Heart left ventricle (tissue), 16 donors: ENCODE measurements at regions not wholly inside any gene's neighbourhood (a gene's known extent, or its start where the extent isn't known, plus 50 kb on each side); places are given as distances from the start of the nearest gene placed in this dataset.

ENCODE experiments used
- ATAC-seq, 4 donors: fragments of 200-7000 bp; cut with Tn5 transposase; one replicate each; pipeline ENCODE4 v1.9.1; 2020 to 2022; ENCODE audit warnings: moderate library complexity in 4 of 4, mild to moderate bottlenecking in 3 of 4, moderate number of reproducible peaks in 1 of 4
- DNase-seq, 5 donors: peaks; one replicate each; pipeline ENCODE4 v3.0.0-alpha.2; 2020
- H3K27ac ChIP-seq, 12 donors: fragments of 200-600 bp; sonication (generic) in 4 of 12; one replicate each; pipeline versions ENCODE4 v1.5.0 to v1.8.0; 2016 to 2022; ENCODE audit warnings: mild to moderate bottlenecking in 2 of 12
- H3K27me3 ChIP-seq, 9 donors: fragments of 200-600 bp; sonication (generic) in 2 of 9; one replicate each; pipeline versions ENCODE4 v1.5.1 to v1.8.0; 2016 to 2022; ENCODE audit warnings: mild to moderate bottlenecking in 3 of 9
- H3K36me3 ChIP-seq, 9 donors: fragments of 200-600 bp; sonication (generic) in 2 of 9; one replicate each; pipeline versions ENCODE4 v1.5.0 to v1.8.0; 2018 to 2022; ENCODE audit warnings: mild to moderate bottlenecking in 2 of 9
- H3K4me1 ChIP-seq, 12 donors: fragments of 200-600 bp; sonication (generic) in 4 of 12; one replicate each; pipeline versions ENCODE4 v1.5.0 to v1.8.0; 2016 to 2022; ENCODE audit warnings: mild to moderate bottlenecking in 3 of 12
- H3K4me3 ChIP-seq, 12 donors: fragments of 200-600 bp; sonication (generic) in 4 of 12; one replicate each; pipeline versions ENCODE4 v1.5.0 to v1.8.0; 2017 to 2022; ENCODE audit warnings: mild to moderate bottlenecking in 9 of 12, moderate library complexity in 4 of 12
- H3K9me3 ChIP-seq, 12 donors: fragments of 200-600 bp; sonication (generic) in 4 of 12; one replicate each; pipeline versions ENCODE4 v1.5.0 to v1.8.0; 2016 to 2022; ENCODE audit warnings: mild to moderate bottlenecking in 1 of 12
- CTCF ChIP-seq, 12 donors: fragments of 200-600 bp; sonication (generic) in 4 of 12; IDR thresholded peaks; one replicate each; pipeline versions ENCODE4 v1.5.0 to v1.8.0; 2018 to 2022; ENCODE audit warnings: antibody characterized with exemption in 12 of 12, mild to moderate bottlenecking in 5 of 12
- POLR2A ChIP-seq, 2 donors: fragments of 450-650 bp; IDR thresholded peaks; one replicate each; pipeline ENCODE4 v1.6.1; 2017; ENCODE audit warnings: antibody characterized with exemption in 2 of 2, mild to moderate bottlenecking in 2 of 2, moderate library complexity in 2 of 2
- WGBS, 4 donors: extraction: QIAGEN DNeasy Blood & Tissue Kit in 2 of 4; methylation state at CpG; one replicate each; pipeline versions ENCODE4 v1.1.5 to v1.1.7; 2013 to 2018; 5-methylcytosine and 5-hydroxymethylcytosine counted together
- intact Hi-C, 10 donors: fragments of 100-400 bp; cut with DNase I; formaldehyde crosslinking; loops; one replicate each; pipeline versions ENCODE4 v1.11.1 to v1.14.2; 2022
- donor health status: ischemic (EF 13 %, LVEDD 7.1; RV severe dilation, severe dysfunction).
- donor health status: healthy with polysubstance abuse.
- donor health status: DM: no; HTN: yes; CAD: no.
- donor health status: DM: no; HTN: no; CAD: no.
- donor health status: ischemic (EF 25% LVEDD 6.9; RV normal size, moderate dysfunction).
- donor health status: ischemic (EF 25% LVEDD 5.7; RV mildly dilated, moderate dysfunction).
- donor health status: healthy.
- donor health status: DM: yes; HTN: yes; CAD: no.
- donor health status: ischemic (EF 35%, LVEDD 5.7; RV mildly dilated, moderate dysfunction).
- donor health status: nonischemic (EF 11% LVEDD 7.7; RV severe dilation, severe dysfunction).
- donor health status: DM: yes; HTN: yes; CAD: no.
- donor health status: PGD.
- donor health status: ischemic (EF 29% LVEDD 5.4; RV normal size, mild dysfunction).
- donor health status: nonischemic (EF 23%, LVEDD 6.1; RV moderate dilation, normal function).

GRCh38 chr12:67370979-67371378 lies 101.8 kb downstream of the CAND1 start:
- Histone ChIP-seq H3K9me3 (peaks cover 0 to 11% (median 0%) of the 10 kb centered on the region in 12 donors), H3K27me3 (no peaks in the 10 kb centered on the region), H3K4me1 (peaks cover 0 to 11% (median 0%) of the 10 kb centered on the region in 12 donors), H3K27ac (no peak overlapping the region), H3K36me3 (no peaks in the 10 kb centered on the region), H3K4me3 (no peak overlapping the region)
- no peak for TF ChIP-seq POLR2A (IDR thresholded peaks at IDR 0.05)
- TF ChIP-seq CTCF (IDR thresholded peaks at IDR 0.05) = no peak
- no peak for DNase-seq
- ATAC-seq = no peak
- intact Hi-C loops = no loop called here

GRCh38 chr12:67377021-67377420 lies 107.9 kb downstream of the CAND1 start:
- peaks cover 0 to 7% (median 0%) of the 10 kb centered on the region in 12 donors for H3K9me3 ChIP-seq
- intact Hi-C loops = no loop called here
- 91 to 97% (median 95%) methylated on average over 4 of the region's 4 CpGs for WGBS, 4 donors
- no peak for ATAC-seq
- H3K27me3 ChIP-seq = no peaks in the 10 kb centered on the region
- H3K4me1 ChIP-seq = no peaks in the 10 kb centered on the region
- H3K27ac ChIP-seq = no peak overlapping the region
- no peak for DNase-seq
- H3K4me3 ChIP-seq = no peak overlapping the region
- TF ChIP-seq CTCF (IDR thresholded peaks at IDR 0.05) = no peak
- TF ChIP-seq POLR2A (IDR thresholded peaks at IDR 0.05) = no peak
- H3K36me3 ChIP-seq = no peaks in the 10 kb centered on the region

- H3K36me3 ChIP-seq = no peaks in the 10 kb centered on the region
- no peak for ATAC-seq
- TF ChIP-seq CTCF (IDR thresholded peaks at IDR 0.05) (no peak), POLR2A (IDR thresholded peaks at IDR 0.05) (no peak)
- WGBS, 4 donors = 89 to 97% (median 94%) methylated on average over 4 of the region's 4 CpGs
- intact Hi-C loops = no loop called here
- no peak for DNase-seq
- H3K4me1 ChIP-seq = no peaks in the 10 kb centered on the region
- peaks cover 0 to 3% (median 0%) of the 10 kb centered on the region in 12 donors for H3K9me3 ChIP-seq
- no peak overlapping the region for H3K27ac ChIP-seq
- no peaks in the 10 kb centered on the region for H3K27me3 ChIP-seq
- no peak overlapping the region for H3K4me3 ChIP-seq
Observed at GRCh38 chr12:67377541-67377940, 108.4 kb downstream of the CAND1 start.

GRCh38 chr12:67382241-67382871 lies 113.2 kb downstream of the CAND1 start:
- 64 to 73% (median 72%) methylated on average over 4 of the region's 4 CpGs for WGBS, 4 donors
- intact Hi-C loops = no loop called here
- no peaks in the 10 kb centered on the region for H3K36me3 ChIP-seq
- DNase-seq (no peak), ATAC-seq (no peak)
- TF ChIP-seq POLR2A (IDR thresholded peaks at IDR 0.05) (no peak), CTCF (IDR thresholded peaks at IDR 0.05) (no peak)
- H3K9me3 ChIP-seq = no peaks in the 10 kb centered on the region
- H3K27ac ChIP-seq = peak overlapping the region in 3 of 12 donors; percentile 32 to 47 (median 40)
- H3K4me3 ChIP-seq = no peak overlapping the region
- no peaks in the 10 kb centered on the region for H3K27me3 ChIP-seq
- H3K4me1 ChIP-seq = no peaks in the 10 kb centered on the region
